IPS DF 4.7 (cell line): ENCODE measurements at regions not wholly inside any gene's neighbourhood (a gene's known extent, or its start where the extent isn't known, plus 50 kb on each side); places are given as distances from the start of the nearest gene placed in this dataset.
A peak's percentile ranks its signal among the peaks of the same experiment; 100 is the strongest.

ENCODE experiments used
- DNase-seq: peaks from one replicate; pipeline ENCODE4 v3.0.0-alpha.2; 2013; ENCODE audit warnings: low spot score; ENCODE audit errors: extremely low read depth

DNA sequence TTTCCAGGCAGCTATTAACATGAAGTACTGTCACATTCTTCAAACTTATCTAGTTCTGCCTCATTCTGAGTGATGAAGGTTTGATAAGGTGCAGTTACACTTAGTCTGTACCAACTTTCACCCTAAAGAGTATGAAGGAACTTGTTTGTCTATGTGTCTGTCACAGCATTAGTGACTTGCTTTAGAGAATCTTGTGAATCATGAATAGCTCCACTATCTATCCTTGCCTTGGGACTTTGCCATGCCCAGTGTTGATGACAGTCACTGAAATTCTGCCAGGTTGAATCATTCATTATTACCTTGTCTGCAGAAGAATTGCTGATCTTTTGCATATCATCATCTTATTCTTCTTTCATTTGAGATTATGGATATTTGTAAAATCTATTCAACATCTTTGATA lies 50.9 kb upstream of the A1CF start:
- DNase-seq = no peak

DNA sequence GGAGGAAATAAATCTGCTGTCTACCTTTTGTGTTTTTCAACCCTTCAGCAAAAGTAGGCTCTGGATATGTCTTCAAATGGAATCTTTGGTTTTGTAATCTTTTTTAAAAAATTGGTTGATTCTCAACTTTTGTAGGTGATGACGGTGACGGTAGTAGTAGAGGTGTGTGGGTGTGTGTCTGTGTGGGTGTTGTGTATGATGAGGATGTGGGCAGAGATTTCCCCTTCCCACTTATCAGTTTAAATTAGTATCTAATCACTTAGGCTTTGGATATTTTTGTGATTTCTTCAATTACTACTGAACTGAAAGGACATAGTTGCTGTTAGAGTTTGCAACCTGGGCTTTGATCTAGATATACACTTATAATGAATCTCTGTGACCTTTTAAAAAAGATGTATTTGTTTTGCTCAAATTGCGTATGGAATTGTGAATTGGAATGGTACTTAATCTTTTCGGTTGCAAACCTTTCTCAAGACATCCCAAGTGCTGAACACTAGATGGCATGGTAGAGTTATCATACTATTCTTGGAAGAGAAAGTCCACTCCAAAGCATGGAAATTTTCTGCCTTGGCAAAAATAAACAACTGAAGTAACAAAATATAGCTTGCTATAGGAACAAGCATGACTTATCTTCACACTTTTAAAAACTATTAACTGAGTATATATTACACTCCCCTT lies 51.9 kb upstream of the A1CF start:
- peak; percentile 5 for DNase-seq

DNA sequence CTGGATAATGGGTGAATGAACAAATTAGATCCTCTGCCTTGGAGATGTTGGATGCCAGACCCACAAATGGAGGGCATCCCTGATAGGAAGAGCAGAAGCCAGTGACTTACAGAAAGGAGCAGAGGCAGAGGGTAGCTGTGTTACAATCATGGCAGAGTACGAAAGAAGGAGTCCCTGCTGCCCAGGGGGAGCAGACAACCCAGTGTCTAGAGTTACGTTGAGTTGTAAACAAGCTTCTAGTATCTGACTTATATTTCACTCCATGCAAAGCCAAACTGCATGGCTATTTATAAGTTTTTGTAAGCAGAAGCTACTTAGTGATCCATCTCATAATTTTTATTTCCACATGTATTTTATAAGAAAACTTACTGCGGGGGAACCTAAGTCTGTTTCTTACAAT lies 56.2 kb upstream of the A1CF start:
- DNase-seq = no peak

DNA sequence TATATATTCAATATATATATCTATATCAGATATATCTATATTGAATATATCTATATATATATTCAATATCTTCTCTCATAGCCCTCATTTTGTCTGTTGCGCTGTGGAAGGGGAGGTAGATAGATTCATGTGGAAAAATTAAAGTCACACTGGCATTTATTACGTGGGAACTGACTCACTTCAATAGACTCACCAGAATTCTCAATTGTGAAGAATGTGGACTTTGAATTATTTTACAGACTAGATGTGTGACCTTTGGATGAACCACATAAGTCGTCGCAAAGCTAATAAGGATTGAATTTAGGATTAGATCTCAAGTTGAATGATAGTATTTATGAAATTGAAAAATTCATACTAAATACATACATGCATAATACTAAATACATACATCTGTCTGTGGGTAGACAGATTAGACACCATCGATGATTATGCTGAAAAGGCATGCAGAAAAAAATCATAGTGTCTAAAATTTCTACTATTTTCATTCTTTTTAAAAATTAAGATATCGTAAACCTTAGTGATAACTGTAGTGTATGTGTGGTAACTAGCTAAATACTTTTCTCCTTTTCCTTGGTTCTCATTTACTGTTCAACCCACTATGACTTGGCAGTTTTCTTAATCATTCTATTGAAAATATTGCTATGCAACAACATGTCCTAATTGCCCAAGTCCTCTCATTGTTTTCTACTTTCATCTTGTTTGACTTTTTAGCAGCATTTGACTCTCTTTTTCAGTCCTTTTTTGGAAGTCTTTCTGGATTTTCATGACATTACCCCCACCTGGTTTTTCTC lies 61.8 kb upstream of the A1CF start:
- DNase-seq = no peak

DNA sequence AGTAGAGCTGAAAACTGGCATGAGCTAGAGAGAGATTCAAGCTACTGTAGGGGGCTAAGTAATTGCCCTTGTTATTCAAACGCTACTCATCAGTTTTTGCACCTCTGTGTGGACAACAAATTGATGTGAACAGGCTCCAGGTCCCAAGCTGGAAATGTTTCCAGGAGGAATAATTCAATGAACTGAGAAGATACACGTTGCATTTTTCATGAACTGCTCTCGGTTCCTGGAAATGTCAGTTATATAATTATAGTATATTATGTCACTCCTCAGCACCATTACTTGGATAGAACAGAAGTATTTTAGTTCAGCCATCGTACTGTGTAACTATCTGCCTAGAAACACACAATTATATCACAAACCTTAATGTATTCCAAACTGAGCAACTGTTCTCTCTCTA lies 65.9 kb upstream of the A1CF start:
- no peak for DNase-seq

DNA sequence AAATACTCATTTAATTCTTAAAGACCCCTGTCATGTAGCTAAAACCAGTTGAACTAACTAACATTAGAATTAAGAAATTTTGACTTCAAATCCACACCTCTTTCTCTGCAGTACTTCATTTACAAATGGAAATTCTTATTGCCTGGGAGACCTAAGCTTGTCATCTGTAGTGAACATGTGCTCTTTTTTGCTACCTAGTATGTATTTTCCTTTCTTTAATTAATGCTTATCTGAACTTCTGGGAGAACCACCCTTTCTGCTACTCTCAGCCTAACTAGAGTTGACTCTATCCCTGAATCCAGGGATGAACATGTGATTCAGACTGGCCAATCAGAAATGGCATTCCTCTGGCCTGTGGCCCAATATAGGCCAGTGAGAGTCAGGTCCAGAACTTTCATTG lies 75.9 kb upstream of the A1CF start:
- DNase-seq = no peak

DNA sequence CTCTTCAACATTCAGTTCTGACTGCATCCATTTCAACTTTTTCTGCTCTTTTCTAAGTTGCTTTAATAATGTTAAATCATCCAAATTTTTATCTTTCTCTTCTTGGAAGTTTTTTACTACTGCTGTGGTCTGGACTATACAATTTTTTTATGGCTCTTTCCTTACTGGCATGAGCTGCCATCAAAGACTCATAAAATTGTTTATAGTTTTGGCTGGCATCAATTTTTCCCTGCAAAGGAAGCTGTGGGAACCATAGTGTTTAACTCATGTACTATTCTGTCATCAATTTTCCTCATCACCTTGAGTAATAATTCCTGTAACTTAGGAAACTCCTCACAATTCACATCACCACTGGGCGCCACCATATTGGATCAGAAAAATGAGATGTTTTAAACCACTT lies 77.6 kb upstream of the A1CF start:
- no peak for DNase-seq

DNA sequence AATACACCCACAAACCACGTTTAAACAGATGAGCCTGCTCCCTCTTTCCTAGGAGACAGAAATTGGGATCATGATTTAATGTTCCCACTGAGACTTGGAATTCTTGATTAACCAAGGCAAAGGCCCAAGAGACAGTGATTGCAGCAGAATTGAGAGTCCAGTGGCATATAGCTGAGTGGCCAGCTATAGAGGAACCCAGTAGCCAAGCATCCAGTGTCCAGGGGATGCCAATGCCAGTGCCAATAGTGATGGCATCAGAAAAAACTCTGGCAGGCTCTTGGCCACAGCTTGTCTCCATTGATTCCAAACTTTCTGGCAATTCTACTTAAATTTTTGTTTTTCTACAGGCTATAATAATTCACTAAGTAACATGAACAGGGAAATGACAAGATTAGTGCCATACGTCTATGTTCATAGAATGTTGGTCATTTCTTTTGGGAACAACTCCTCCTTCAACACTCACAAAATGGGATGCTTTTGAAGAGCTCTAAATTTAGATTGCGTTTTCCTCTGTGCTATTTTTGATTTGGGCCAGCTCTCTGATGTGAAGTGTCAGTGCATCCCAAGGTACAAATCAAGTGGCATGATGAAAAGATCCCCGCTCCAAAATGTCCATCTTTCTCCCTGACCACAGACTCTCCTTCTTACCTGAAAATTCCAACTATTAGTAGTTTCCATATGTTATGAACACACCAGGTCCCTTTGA lies 83.1 kb upstream of the A1CF start:
- DNase-seq = no peak

DNA sequence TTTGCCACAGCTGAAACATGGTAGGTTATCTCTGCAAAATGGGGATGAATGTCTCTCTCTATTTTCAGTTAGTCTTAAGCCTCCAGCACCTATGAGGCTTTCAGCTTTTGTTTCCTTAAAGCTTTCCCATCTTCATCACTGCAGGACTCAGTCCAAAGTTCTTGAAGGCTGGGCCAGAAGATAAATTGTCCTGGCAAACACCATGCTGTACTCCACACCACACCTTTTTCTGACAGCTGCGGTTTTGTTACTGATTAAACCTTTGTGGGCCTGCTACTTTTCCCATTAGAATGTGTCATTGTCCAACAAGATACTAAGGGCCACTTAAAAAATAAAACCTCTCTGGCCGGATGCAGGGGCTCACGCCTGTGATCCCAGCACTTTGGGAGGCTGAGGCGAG lies 87.2 kb upstream of the A1CF start:
- DNase-seq = no peak

DNA sequence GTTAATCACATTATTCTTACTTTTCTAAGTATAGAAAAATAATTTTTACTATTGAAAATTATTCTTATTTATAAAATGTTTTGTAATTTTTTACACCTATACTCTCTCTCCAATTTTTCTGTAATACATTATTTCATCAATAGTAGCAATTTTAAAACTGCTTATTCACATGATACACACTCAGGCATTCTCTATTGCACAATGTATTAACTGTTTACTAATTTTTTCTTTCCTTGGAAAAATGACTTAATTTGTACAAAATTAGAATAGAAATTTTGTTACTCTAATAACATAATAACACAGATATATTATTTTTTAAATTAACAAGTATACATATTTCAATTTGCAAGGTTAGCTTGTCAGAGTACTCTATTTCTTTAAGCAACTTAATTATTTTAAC lies 92.9 kb upstream of the PRKG1 start:
- DNase-seq = no peak

DNA sequence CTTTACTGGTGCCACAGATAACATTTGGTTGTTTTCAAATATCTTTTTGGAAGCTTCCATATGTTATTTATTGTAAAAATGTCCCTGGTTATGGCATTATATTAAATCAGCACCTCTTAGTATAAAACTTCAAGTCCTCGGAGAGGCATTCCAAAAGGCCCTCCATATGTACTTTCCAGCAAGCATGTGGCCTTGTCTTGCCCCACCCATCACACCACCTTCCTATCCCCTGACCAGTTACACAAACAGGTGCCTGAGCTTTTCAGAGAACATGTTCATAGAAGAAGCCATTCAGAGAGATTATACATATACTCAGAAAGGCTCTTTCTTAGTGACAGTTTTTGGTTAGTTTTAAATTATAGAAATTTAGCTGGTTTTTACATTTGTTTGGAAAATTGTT lies 92.4 kb upstream of the PRKG1 start:
- no peak for DNase-seq

DNA sequence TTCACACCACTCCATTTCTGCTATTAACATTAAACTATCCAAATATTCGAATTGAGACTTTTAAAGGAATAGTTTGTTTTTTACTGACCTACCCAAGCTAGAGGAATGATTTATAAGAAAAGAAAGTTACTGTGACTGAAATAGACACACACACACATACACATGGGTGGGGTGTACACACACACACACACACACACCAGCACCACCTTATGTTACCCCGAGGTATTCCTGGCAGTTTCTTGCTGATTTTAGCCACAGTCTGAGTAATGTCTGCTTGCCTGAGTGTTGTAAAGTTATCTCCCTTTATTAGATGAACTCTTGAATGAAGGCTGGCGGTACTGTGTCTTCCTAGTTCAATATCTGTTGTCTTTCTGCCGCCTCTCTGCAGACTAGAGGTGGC lies 91.3 kb upstream of the PRKG1 start:
- no peak for DNase-seq

DNA sequence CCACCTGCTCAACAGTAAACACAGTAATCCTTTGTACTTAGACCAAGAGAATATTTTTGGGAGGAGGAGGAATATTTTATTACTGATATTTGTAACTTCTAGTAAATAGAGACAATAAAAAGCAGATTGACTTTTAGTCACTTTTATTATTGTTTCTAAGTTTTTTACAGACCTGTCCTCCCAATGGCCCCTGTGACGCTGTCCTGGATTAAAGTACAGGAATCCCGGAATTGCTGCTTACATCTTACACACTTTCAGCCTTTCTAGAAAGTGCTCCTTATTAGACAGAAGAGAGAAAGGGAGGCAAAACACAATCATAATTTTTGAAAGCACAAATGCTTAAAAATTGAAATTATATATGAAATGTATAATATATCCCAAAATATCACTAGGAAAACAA lies 86.4 kb upstream of the PRKG1 start:
- no peak for DNase-seq

DNA sequence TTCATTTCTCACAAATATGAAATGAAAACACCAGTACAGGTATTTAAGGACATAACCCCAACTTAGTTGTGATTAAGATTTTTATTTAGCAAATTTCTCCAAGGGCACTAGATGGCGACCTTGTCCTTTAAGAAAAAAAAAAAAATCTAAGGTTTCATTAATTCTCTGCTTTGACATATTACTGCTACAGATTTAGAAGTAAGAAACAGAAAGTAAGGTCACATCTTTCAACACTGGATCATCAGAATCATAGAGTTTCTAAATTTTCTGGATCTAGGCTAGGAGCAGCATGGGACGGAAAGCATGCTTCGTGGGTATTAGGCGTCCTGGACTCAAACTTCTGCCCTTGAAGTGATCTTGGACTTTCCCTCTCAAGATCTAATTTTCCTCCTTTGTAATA lies 85.5 kb upstream of the PRKG1 start:
- DNase-seq = no peak

DNA sequence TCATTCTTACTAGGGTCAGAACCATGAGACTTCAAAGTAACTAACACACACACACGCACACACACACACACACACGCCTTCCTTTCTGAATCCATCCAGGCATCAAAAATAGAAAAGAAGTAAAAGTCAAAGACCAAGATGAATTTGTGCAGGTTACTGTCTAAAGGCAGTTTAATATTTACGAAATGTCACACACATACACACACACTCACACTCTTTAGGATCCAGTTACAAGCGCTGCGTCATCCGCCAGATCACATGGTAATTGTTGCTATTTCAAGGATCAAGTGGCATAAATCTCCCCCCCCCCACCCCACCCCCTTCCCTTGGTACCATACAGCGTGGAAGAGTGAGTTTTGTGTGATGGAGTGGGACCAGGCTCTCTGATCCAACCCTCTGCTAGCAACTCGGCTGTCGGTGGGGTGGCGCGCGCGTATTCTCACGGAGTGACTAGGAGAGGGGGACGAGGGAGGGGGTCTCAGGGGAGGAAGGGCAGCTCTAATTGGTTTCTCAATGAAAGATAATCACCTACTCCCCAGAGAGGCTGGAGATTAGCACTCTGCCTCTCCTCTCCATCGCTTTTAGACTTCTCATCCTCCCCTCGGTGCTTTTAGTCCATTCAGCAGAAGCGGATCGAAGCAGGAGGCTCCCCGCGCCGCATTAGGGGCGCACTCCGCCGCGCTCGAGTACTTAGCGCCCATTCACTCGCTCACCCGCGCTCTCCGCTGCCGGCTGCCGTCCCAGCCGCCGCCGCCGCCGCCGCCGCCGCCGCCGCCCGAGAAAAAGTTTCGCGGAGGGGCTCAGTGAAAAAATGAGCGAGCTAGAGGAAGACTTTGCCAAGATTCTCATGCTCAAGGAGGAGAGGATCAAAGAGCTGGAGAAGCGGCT lies 83.5 kb upstream of the PRKG1 start:
- DNase-seq = no peak

DNA sequence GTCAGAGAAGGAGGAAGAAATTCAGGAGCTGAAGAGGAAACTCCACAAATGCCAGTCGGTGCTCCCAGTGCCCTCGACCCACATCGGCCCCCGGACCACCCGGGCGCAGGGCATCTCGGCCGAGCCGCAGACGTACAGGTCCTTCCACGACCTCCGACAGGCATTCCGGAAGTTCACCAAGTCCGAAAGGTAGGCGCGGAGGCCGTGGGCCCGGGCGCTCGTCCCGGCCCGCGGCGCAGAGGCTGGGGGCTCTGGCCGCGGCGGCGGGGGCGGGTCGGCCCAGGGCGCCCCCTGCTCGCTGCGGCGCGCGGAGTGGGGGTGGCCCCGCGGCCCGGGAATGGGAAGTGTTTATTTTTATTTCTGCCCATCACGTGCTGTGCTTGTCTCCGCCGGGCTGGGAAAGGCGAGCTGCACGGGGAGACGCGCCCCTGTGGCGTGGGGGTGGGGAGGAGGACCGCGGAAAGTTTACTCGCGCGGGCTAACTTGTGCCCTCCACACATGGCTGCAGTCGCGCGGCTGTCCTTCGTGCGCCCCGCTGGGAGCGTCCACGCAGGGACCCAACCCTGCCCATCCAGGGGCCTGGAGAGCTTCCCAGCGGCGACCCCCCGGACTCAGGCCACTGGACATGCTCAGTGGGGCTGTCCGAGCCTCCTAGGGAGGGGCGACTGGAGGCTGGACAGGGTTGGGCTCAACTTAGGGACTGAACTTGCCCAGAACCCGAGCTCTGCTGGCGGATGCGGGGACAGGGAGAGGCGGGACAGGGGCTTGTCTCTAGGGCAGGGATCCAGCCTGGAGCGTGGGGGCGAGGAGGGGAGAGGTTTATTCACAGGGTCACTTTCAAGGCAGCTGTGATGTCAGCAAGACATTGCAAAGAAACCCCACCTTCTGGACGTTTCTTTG lies 82.6 kb upstream of the PRKG1 start:
- DNase-seq = no peak

DNA sequence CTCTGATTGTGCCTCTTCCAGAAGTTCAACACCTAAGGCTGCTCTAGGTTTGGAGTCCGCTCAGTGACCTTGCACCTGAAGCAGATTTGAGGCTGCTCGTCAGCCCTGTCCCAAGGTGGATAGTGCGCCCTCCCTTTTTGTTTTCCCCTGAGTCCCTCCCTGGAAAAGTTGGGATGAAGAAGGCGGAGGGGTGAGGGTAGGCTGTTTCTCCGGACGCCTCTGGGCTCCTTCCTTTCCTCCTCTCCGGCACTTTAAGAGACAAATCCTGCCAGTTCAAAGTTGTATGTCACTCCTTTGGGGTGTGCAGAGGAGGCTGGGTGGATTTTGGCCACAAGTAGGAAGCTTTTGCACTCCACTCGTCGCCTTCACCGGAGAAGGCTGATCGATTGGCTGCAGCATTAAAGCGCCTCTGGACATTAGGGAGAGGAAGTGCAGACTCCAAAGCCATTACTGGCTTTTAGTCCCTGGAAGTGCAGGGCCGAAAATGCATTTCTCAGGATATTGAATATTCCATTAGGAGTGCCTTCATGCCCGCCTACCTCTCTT lies 81.9 kb upstream of the PRKG1 start:
- DNase-seq = no peak

DNA sequence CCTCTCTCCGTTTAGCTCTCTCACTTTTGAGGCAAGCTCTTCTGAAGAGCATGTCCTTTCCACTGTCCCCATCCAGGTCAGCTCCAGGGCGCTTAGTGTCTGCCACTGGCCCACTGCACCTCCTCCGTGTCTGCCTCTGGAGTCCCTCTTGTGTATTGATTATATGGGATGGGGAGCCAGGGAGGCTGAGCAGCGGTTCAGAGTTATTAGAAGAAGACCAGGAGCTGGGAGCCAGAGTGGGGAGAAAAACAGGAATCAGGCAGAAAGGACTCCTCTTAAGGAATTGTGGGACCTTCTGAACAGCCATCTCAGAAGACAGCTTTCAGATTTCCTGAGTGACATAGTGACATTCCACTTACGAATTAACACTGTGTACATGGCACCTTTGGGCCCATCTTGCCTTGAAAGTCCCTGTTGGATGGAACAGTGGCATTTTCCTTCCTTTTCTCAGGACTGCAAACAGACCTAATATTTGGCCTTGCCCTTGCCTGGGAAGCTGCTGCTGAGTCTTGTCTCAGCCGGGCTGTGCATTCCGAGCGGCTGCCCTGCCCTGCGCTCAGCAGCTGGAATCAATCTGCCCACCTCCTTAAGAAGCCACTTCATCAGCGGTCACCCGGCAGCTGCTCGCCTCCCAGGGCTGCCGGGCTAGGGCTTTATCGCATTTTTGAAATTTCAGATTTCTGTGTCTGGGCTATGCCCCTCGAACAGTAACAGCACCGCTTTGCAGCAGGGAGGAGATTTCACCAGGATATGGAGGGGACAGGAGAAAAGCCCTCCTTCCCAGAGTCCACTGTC lies 81.1 kb upstream of the PRKG1 start:
- DNase-seq = no peak

DNA sequence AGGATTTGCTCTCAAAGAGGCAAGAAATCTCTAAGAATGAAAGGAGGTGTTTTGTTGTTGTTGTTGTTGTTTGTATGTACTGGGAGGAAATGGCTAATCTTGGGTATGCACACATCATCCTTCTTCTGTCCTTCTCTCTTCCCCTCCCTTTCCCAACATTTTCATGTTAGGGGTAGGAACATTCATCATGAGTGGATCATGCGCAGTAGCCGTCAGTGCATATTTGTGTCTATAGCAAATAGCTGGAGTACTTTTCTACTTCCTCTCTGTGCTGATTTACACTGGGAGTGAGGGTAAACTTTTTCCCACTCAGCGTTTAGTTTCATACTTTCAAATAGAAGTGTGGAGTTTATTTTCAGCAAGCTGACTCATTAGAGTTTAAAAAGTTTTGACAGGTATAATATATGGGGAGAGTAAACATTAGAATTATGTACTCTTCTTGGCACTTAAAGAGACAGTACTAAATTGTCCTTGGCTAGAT lies 80.5 kb upstream of the PRKG1 start:
- DNase-seq = no peak
